ENCODE measurements at regions not wholly inside any gene's neighbourhood (a gene's known extent, or its start where the extent isn't known, plus 50 kb on each side); places are given as distances from the start of the nearest gene placed in this dataset.

DNA sequence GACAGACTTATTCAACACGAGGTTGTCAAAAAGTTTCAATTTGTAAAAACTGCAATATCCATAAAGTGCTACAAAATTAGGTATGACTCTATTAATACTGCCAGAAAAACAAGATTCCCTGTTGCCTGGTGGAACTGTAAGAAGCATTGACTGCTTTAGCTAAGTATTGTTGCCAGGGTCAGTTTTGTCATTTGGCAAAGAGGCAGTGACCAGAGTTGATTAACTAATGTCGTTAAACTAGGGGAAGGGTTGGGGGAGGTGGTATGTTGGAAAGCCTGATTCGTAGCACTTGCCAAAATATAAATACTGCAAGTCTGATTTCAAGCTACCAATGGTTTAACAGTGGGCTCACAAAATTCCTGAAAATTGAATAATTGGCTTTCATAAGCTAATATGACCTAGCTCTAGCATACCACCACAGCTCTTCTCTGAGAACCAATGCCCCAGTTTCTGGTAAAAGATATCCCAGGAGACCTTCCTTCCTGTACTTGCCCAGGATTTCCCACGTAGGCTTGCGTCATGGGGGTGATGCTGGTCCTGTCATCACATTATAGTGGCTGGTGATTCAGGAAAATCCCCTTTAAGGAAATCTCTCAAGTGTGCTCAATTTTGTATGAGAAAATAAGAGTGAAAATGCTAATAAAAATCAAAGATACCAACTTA is 266.4 kb upstream of the TBC1D5 start:
- Mint-ChIP-seq H3K9me3 (peaks cover 24% of the 10 kb centered on the region), H3K4me1 (peaks cover 13% of the 10 kb centered on the region), H3K27ac (no peak overlapping the region), H3K27me3 (ENCODE audit: insufficient read depth) (no peaks in the 10 kb centered on the region), H3K4me3 (no peak overlapping the region), H3K36me3 (ENCODE audit: low read depth) (peaks cover 48% of the 10 kb centered on the region)
- peaks cover 13% of the 10 kb centered on the region for H3K9me3 ChIP-seq (ENCODE audit: control insufficient read depth, low read length)
- H3K4me1 ChIP-seq (ENCODE audit: control insufficient read depth, insufficient read depth, low read length): peaks cover 4% of the 10 kb centered on the region
- no peaks in the 10 kb centered on the region for H3K36me3 ChIP-seq (ENCODE audit: control insufficient read depth, insufficient read depth, low read length)
- WGBS, 2 experiments (ENCODE audit: insufficient coverage in 1 of 2, insufficient read length in 1 of 2): 92% methylated on average over 5 of the region's 5 CpGs; no CpG with 5 or more reads in 1 of the 2 experiments
- no peak overlapping the region for H3K4me3 ChIP-seq (ENCODE audit: low read length)
- TF ChIP-seq, protein P1, sequence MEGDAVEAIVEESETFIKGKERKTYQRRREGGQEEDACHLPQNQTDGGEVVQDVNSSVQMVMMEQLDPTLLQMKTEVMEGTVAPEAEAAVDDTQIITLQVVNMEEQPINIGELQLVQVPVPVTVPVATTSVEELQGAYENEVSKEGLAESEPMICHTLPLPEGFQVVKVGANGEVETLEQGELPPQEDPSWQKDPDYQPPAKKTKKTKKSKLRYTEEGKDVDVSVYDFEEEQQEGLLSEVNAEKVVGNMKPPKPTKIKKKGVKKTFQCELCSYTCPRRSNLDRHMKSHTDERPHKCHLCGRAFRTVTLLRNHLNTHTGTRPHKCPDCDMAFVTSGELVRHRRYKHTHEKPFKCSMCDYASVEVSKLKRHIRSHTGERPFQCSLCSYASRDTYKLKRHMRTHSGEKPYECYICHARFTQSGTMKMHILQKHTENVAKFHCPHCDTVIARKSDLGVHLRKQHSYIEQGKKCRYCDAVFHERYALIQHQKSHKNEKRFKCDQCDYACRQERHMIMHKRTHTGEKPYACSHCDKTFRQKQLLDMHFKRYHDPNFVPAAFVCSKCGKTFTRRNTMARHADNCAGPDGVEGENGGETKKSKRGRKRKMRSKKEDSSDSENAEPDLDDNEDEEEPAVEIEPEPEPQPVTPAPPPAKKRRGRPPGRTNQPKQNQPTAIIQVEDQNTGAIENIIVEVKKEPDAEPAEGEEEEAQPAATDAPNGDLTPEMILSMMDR (conservative IDR thresholded peaks at IDR 0.05): no peak
- H3K27me3 ChIP-seq (ENCODE audit: control insufficient read depth, insufficient read depth, low read length, poor library complexity, severe bottlenecking): no peaks in the 10 kb centered on the region
- no peak for DNase-seq
- no peak overlapping the region for H3K9ac ChIP-seq (ENCODE audit: extremely low read depth, low read length, poor library complexity, severe bottlenecking)
- no peak overlapping the region for H3K27ac ChIP-seq (ENCODE audit: low read depth, low read length)

DNA sequence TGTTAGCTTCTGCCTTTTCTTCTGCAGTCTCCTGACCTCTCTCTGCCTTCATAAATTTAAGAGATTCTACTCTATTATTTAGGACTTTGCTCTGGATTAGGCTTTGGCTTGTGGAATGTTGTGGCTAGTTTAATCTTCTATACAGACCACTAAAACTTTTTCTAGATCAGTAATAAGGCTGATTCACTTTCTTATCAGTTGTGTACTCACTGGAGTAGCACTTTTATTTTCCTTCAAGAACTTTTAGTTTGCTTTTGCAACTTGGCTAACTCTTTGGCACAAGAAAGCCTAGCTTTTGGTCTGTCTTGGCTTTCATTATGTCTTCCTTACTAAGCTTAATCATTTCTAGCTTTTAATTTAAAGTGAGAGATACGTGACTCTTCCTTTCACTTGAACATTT is 265.5 kb upstream of the TBC1D5 start:
- DNase-seq: no peak
- Mint-ChIP-seq H3K9me3 (peaks cover 22% of the 10 kb centered on the region), H3K36me3 (ENCODE audit: low read depth) (peaks cover 46% of the 10 kb centered on the region), H3K27me3 (ENCODE audit: insufficient read depth) (no peaks in the 10 kb centered on the region), H3K4me1 (peaks cover 13% of the 10 kb centered on the region), H3K4me3 (no peak overlapping the region), H3K27ac (no peak overlapping the region)
- no peak overlapping the region for H3K9ac ChIP-seq (ENCODE audit: extremely low read depth, low read length, poor library complexity, severe bottlenecking)
- H3K27ac ChIP-seq (ENCODE audit: low read depth, low read length): no peak overlapping the region
- H3K4me3 ChIP-seq (ENCODE audit: low read length): no peak overlapping the region
- H3K36me3 ChIP-seq (ENCODE audit: control insufficient read depth, insufficient read depth, low read length): no peaks in the 10 kb centered on the region
- 92 to 100% methylated on average over 1 of the region's 1 CpG for WGBS, 2 experiments (ENCODE audit: insufficient coverage in 1 of 2, insufficient read length in 1 of 2)
- TF ChIP-seq, protein P1 (conservative IDR thresholded peaks at IDR 0.05): no peak
- peaks cover 4% of the 10 kb centered on the region for H3K4me1 ChIP-seq (ENCODE audit: control insufficient read depth, insufficient read depth, low read length)
- H3K9me3 ChIP-seq (ENCODE audit: control insufficient read depth, low read length): peaks cover 6% of the 10 kb centered on the region
- no peaks in the 10 kb centered on the region for H3K27me3 ChIP-seq (ENCODE audit: control insufficient read depth, insufficient read depth, low read length, poor library complexity, severe bottlenecking)

DNA sequence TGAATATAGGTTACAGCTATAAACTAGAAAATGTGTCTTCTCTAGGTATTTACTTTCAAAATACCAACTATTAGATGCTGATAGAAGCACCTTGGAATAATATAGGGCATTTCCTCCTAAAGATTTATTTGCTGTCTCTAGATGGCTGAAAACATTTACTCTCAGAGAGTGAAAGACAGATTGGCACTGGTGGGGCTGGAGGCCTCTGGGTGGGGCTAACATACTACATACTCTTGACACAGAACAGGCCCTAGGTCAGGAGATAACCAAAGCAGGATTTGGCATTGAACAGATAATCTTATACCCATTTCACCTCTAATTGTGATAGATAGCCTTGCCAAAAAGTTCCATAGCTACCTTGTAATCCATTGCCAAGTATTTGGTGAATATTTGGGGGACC is 253.3 kb upstream of the TBC1D5 start:
- H3K27ac Mint-ChIP-seq: no peak overlapping the region
- H3K4me3 Mint-ChIP-seq: no peak overlapping the region
- H3K36me3 ChIP-seq (ENCODE audit: control insufficient read depth, insufficient read depth, low read length): no peaks in the 10 kb centered on the region
- H3K27me3 Mint-ChIP-seq (ENCODE audit: insufficient read depth): no peaks in the 10 kb centered on the region
- H3K4me1 ChIP-seq (ENCODE audit: control insufficient read depth, insufficient read depth, low read length): no peaks in the 10 kb centered on the region
- H3K9ac ChIP-seq (ENCODE audit: extremely low read depth, low read length, poor library complexity, severe bottlenecking): no peak overlapping the region
- no peak overlapping the region for H3K27ac ChIP-seq (ENCODE audit: low read depth, low read length)
- H3K9me3 ChIP-seq (ENCODE audit: control insufficient read depth, low read length): no peaks in the 10 kb centered on the region
- no peaks in the 10 kb centered on the region for H3K9me3 Mint-ChIP-seq
- H3K36me3 Mint-ChIP-seq (ENCODE audit: low read depth): peaks cover 5% of the 10 kb centered on the region
- TF ChIP-seq, protein P1 (conservative IDR thresholded peaks at IDR 0.05): peak; percentile 18
- DNase-seq: no peak
- no peak overlapping the region for H3K4me3 ChIP-seq (ENCODE audit: low read length)
- no peaks in the 10 kb centered on the region for H3K27me3 ChIP-seq (ENCODE audit: control insufficient read depth, insufficient read depth, low read length, poor library complexity, severe bottlenecking)
- H3K4me1 Mint-ChIP-seq: peaks cover 7% of the 10 kb centered on the region

Data from endodermal cell (in vitro differentiated cells).